Esophagus squamous epithelium (tissue), 4 donors: ENCODE measurements at regions not wholly inside any gene's neighbourhood (a gene's known extent, or its start where the extent isn't known, plus 50 kb on each side); places are given as distances from the start of the nearest gene placed in this dataset.

Experiments
- POLR2A ChIP-seq, 4 donors: fragments of 450-650 bp; IDR thresholded peaks; one replicate each; pipeline ENCODE4 v1.6.1; 2017; ENCODE audit warnings: antibody characterized with exemption in 4 of 4, mild to moderate bottlenecking in 4 of 4, moderate library complexity in 3 of 4
- TF ChIP-seq, protein P1 (sequence below), 6 experiments: fragments of 450-650 bp in 4 of 6; fragments of 200-600 bp in 2 of 6; sonication (generic) in 2 of 6; IDR thresholded peaks; one replicate each; pipeline ENCODE4 v1.5.1; 2016 to 2019; ENCODE audit warnings: antibody characterized with exemption in 6 of 6, mild to moderate bottlenecking in 4 of 6, moderate library complexity in 4 of 6

DNA sequence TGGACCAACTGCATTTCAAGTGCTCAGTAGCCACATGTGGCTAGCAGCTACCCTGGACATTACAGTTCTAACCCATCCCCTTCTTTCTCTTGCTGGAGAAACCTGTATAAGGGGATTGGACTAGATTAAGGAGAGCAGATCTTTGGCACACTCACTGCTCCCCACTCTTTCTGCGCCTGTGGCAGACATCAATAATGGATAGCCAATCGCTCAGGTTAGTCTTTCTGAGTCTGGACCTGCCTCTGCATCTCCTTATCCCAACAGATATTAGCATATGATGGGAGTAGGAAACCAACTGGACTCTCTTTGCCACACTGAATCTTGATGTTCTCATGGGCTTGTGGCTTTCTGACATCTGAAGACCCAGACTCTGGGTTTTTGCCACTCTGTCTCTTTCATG, 81.7 kb downstream of the IRX5 start:
- TF ChIP-seq, protein P1, sequence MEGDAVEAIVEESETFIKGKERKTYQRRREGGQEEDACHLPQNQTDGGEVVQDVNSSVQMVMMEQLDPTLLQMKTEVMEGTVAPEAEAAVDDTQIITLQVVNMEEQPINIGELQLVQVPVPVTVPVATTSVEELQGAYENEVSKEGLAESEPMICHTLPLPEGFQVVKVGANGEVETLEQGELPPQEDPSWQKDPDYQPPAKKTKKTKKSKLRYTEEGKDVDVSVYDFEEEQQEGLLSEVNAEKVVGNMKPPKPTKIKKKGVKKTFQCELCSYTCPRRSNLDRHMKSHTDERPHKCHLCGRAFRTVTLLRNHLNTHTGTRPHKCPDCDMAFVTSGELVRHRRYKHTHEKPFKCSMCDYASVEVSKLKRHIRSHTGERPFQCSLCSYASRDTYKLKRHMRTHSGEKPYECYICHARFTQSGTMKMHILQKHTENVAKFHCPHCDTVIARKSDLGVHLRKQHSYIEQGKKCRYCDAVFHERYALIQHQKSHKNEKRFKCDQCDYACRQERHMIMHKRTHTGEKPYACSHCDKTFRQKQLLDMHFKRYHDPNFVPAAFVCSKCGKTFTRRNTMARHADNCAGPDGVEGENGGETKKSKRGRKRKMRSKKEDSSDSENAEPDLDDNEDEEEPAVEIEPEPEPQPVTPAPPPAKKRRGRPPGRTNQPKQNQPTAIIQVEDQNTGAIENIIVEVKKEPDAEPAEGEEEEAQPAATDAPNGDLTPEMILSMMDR (IDR thresholded peaks at IDR 0.05), result no peak
- no peak for TF ChIP-seq POLR2A (IDR thresholded peaks at IDR 0.05)
